Neural cell (in vitro differentiated cells): ENCODE measurements at regions not wholly inside any gene's neighbourhood (a gene's known extent, or its start where the extent isn't known, plus 50 kb on each side); places are given as distances from the start of the nearest gene placed in this dataset.

ENCODE experiments used
- H2AFZ ChIP-seq: fragments of 200-600, 300-800 bp; sonication (generic), shearing (Covaris generic); 2 replicates; pipeline ENCODE4 v1.6.0; 2014; ENCODE audit warnings: low read depth, mild to moderate bottlenecking, antibody characterized with exemption, low read length, moderate library complexity
- H3F3A ChIP-seq: fragments of 200-600 bp; shearing (Covaris generic); 2 replicates; pipeline ENCODE4 v1.6.1; 2016; ENCODE audit warnings: mild to moderate bottlenecking, moderate library complexity, mixed read lengths, antibody characterized with exemption, low read length; ENCODE audit not compliant: insufficient read depth, poor library complexity, severe bottlenecking
- H3K27ac ChIP-seq: fragments of 200-600, 300-800 bp; sonication (generic), shearing (Covaris generic); 2 replicates; pipeline ENCODE4 v1.5.1; 2014; ENCODE audit warnings: mild to moderate bottlenecking, low read length, moderate library complexity
- H3K27me3 ChIP-seq: fragments of 300-800, 200-600 bp; sonication (generic), shearing (Covaris generic); 2 replicates; pipeline ENCODE4 v1.6.0; 2014; ENCODE audit warnings: mild to moderate bottlenecking, low read depth, low read length, moderate library complexity; ENCODE audit not compliant: insufficient read depth
- H3K36me3 ChIP-seq: fragments of 300-800, 200-600 bp; sonication (generic), shearing (Covaris generic); 2 replicates; pipeline ENCODE4 v1.5.1; 2014; ENCODE audit warnings: mild to moderate bottlenecking, antibody characterized with exemption, low read length, moderate library complexity; ENCODE audit not compliant: insufficient read depth
- H3K4me2 ChIP-seq: fragments of 300-800, 200-600 bp; sonication (generic), shearing (Covaris generic); 2 replicates; pipeline ENCODE4 v1.6.0; 2014; ENCODE audit warnings: mild to moderate bottlenecking, low read length
- H3K4me3 ChIP-seq: fragments of 300-800, 200-600 bp; sonication (generic), shearing (Covaris generic); 2 replicates; pipeline ENCODE4 v1.5.1; 2014; ENCODE audit warnings: mild to moderate bottlenecking, low read length, moderate library complexity
- H3K79me2 ChIP-seq: fragments of 200-600 bp; shearing (Covaris generic); replicated peaks from 2 replicates; pipeline ENCODE4 v1.6.0; 2014; ENCODE audit warnings: mild to moderate bottlenecking, low read length, moderate library complexity; ENCODE audit not compliant: insufficient read depth
- H3K9ac ChIP-seq: fragments of 300-800, 200-600 bp; sonication (generic), shearing (Covaris generic); 2 replicates; pipeline ENCODE4 v1.6.1; 2016; ENCODE audit warnings: mild to moderate bottlenecking, low read length, mixed read lengths
- H3K9me2 ChIP-seq: fragments of 200-600 bp; shearing (Covaris generic); 2 replicates; pipeline ENCODE4 v1.6.1; 2016; ENCODE audit warnings: mild to moderate bottlenecking, low read length, mixed read lengths; ENCODE audit not compliant: insufficient read depth
- H3K9me3 ChIP-seq: fragments of 200-600, 300-800 bp; sonication (generic), shearing (Covaris generic); 2 replicates; pipeline ENCODE4 v1.6.1; 2016; ENCODE audit warnings: mild to moderate bottlenecking, mixed run types, low read length, moderate library complexity, mixed read lengths
- H4K20me1 ChIP-seq: fragments of 200-600 bp; shearing (Covaris generic); 2 replicates; pipeline ENCODE4 v1.6.1; 2016; ENCODE audit warnings: mild to moderate bottlenecking, mixed run types; ENCODE audit not compliant: insufficient read depth
- EP300 ChIP-seq: fragments of 450-650 bp; conservative IDR thresholded peaks from 2 replicates; pipeline ENCODE4 v1.6.1; 2014; ENCODE audit warnings: antibody characterized with exemption, mild to moderate bottlenecking, moderate library complexity; ENCODE audit not compliant: poor library complexity, severe bottlenecking
- EZH2 ChIP-seq: fragments of 200-600, 300-800 bp; shearing (Covaris generic), sonication (generic); IDR thresholded peaks from 2 replicates; pipeline ENCODE4 v1.6.1; 2014; ENCODE audit warnings: antibody characterized with exemption, low read length, borderline replicate concordance, mild to moderate bottlenecking; ENCODE audit not compliant: insufficient read depth, poor library complexity, severe bottlenecking
- MXI1 ChIP-seq: fragments of 450-650 bp; conservative IDR thresholded peaks from 2 replicates; pipeline ENCODE4 v1.6.1; 2014; ENCODE audit warnings: antibody characterized with exemption, mild to moderate bottlenecking; ENCODE audit not compliant: poor library complexity, severe bottlenecking
- POLR2AphosphoS5 ChIP-seq: IDR thresholded peaks from 2 replicates; pipeline ENCODE4 v1.6.1; 2012
- RAD21 ChIP-seq: fragments of 450-650 bp; conservative IDR thresholded peaks from 2 replicates; pipeline ENCODE4 v1.6.1; 2014; ENCODE audit warnings: antibody characterized with exemption, mild to moderate bottlenecking, moderate library complexity
- SMC3 ChIP-seq: fragments of 450-650 bp; conservative IDR thresholded peaks from 2 replicates; pipeline ENCODE4 v1.6.1; 2014; ENCODE audit warnings: antibody characterized with exemption, mild to moderate bottlenecking, moderate library complexity; ENCODE audit not compliant: poor library complexity
- TAF1 ChIP-seq: IDR thresholded peaks from 2 replicates; pipeline ENCODE4 v1.6.1; 2012; ENCODE audit warnings: low read depth
- TF ChIP-seq, protein P1 (sequence below): fragments of 450-650 bp; IDR thresholded peaks from 2 replicates; pipeline ENCODE4 v1.5.1; 2014; ENCODE audit warnings: antibody characterized with exemption, mild to moderate bottlenecking, moderate library complexity; ENCODE audit not compliant: poor library complexity, severe bottlenecking
- TF ChIP-seq, protein P2 (sequence below): IDR thresholded peaks from 2 replicates; pipeline ENCODE4 v1.6.1; 2012; ENCODE audit warnings: borderline replicate concordance

DNA sequence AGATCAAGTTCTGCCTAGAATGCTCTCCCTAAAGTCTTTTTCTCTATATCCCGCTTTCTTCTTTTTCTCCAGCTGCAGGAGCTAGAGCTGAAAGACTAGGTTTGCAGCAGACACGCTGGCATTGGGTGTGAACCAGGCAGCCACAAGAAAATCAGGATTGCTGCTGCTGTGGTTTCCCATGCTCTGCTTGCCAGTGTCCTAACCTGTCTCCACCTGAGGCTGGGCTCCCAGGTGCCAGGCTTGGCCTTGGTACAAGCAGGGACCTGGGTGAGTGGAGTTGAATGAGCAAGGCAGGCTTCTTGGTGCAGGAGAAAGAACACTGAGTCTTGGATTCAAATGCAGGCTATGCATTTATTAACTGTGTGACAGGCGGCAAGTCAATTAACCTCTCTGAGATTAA lies 440.3 kb upstream of the MAF start:
- Histone ChIP-seq H3K79me2 (no peaks in the 10 kb centered on the region), H3K4me3 (no peak overlapping the region), H3K36me3 (no peaks in the 10 kb centered on the region), H3F3A (no peaks in the 10 kb centered on the region), H3K4me2 (no peak overlapping the region), H4K20me1 (no peaks in the 10 kb centered on the region), H3K9me2 (no peaks in the 10 kb centered on the region), H3K9ac (no peak overlapping the region), H3K27me3 (no peaks in the 10 kb centered on the region), H3K9me3 (no peaks in the 10 kb centered on the region), H2AFZ (no peak overlapping the region), H3K27ac (no peak overlapping the region)
- TF ChIP-seq MXI1 (no peak), POLR2AphosphoS5 (no peak), EP300 (no peak), EZH2 (no peak), RAD21 (no peak), TAF1 (no peak)
- TF ChIP-seq, protein P1, sequence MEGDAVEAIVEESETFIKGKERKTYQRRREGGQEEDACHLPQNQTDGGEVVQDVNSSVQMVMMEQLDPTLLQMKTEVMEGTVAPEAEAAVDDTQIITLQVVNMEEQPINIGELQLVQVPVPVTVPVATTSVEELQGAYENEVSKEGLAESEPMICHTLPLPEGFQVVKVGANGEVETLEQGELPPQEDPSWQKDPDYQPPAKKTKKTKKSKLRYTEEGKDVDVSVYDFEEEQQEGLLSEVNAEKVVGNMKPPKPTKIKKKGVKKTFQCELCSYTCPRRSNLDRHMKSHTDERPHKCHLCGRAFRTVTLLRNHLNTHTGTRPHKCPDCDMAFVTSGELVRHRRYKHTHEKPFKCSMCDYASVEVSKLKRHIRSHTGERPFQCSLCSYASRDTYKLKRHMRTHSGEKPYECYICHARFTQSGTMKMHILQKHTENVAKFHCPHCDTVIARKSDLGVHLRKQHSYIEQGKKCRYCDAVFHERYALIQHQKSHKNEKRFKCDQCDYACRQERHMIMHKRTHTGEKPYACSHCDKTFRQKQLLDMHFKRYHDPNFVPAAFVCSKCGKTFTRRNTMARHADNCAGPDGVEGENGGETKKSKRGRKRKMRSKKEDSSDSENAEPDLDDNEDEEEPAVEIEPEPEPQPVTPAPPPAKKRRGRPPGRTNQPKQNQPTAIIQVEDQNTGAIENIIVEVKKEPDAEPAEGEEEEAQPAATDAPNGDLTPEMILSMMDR = no peak

DNA sequence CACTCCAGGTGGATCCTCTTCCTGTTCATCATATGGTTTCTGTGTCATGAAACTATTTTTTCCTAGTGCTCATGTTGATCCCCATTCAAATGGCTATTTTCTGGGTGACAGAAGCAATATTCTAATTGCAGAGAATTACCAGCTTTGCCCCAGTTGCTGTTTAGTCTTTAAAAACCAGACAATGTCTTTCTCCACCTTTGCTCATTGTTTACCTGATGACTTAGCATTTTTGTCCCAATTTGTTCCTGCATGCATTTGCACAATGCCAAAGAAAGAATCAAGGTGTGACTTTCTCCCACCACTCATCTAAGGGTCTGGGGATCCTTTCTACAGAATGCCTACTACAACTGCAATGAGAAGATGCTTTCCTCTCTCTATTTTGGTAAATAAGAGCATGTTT lies 439.9 kb upstream of the MAF start:
- no peak overlapping the region for H3K9ac ChIP-seq
- no peaks in the 10 kb centered on the region for H3K9me3 ChIP-seq
- no peak overlapping the region for H3K4me3 ChIP-seq
- TF ChIP-seq TAF1 (no peak), RAD21 (no peak), EZH2 (no peak)
- H4K20me1 ChIP-seq = no peaks in the 10 kb centered on the region
- H3K27ac ChIP-seq = no peak overlapping the region
- no peak overlapping the region for H3K4me2 ChIP-seq
- no peaks in the 10 kb centered on the region for H3K9me2 ChIP-seq
- no peaks in the 10 kb centered on the region for H3F3A ChIP-seq
- H2AFZ ChIP-seq = no peak overlapping the region
- H3K27me3 ChIP-seq = no peaks in the 10 kb centered on the region
- H3K79me2 ChIP-seq = no peaks in the 10 kb centered on the region
- H3K36me3 ChIP-seq = no peaks in the 10 kb centered on the region

- Histone ChIP-seq H3K27ac (no peak overlapping the region), H3K4me3 (no peak overlapping the region), H3K27me3 (no peaks in the 10 kb centered on the region), H3K36me3 (no peaks in the 10 kb centered on the region), H3K79me2 (no peaks in the 10 kb centered on the region), H4K20me1 (no peaks in the 10 kb centered on the region), H3K4me2 (no peak overlapping the region), H3K9me3 (no peaks in the 10 kb centered on the region), H2AFZ (no peak overlapping the region), H3F3A (no peaks in the 10 kb centered on the region), H3K9me2 (no peaks in the 10 kb centered on the region), H3K9ac (no peak overlapping the region)
- TF ChIP-seq EP300 (no peak), MXI1 (no peak), TAF1 (no peak), RAD21 (no peak), POLR2AphosphoS5 (no peak), SMC3 (no peak), EZH2 (no peak)
- TF ChIP-seq, protein P1 = no peak
- TF ChIP-seq, protein P2, sequence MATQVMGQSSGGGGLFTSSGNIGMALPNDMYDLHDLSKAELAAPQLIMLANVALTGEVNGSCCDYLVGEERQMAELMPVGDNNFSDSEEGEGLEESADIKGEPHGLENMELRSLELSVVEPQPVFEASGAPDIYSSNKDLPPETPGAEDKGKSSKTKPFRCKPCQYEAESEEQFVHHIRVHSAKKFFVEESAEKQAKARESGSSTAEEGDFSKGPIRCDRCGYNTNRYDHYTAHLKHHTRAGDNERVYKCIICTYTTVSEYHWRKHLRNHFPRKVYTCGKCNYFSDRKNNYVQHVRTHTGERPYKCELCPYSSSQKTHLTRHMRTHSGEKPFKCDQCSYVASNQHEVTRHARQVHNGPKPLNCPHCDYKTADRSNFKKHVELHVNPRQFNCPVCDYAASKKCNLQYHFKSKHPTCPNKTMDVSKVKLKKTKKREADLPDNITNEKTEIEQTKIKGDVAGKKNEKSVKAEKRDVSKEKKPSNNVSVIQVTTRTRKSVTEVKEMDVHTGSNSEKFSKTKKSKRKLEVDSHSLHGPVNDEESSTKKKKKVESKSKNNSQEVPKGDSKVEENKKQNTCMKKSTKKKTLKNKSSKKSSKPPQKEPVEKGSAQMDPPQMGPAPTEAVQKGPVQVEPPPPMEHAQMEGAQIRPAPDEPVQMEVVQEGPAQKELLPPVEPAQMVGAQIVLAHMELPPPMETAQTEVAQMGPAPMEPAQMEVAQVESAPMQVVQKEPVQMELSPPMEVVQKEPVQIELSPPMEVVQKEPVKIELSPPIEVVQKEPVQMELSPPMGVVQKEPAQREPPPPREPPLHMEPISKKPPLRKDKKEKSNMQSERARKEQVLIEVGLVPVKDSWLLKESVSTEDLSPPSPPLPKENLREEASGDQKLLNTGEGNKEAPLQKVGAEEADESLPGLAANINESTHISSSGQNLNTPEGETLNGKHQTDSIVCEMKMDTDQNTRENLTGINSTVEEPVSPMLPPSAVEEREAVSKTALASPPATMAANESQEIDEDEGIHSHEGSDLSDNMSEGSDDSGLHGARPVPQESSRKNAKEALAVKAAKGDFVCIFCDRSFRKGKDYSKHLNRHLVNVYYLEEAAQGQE = no peak
Measured at GRCh38 chr16:80039777-80040176, 439.2 kb upstream of the MAF start.
